HG03095 (cell line): ENCODE measurements at regions not wholly inside any gene's neighbourhood (a gene's known extent, or its start where the extent isn't known, plus 50 kb on each side); places are given as distances from the start of the nearest gene placed in this dataset.

Source experiments
- ATAC-seq: cut with Tn5 transposase; IDR thresholded peaks from one replicate; pipeline ENCODE4 v1.9.1; 2021; ENCODE audit warnings: moderate library complexity; ENCODE audit not compliant: unreplicated experiment

GRCh38 chr2:65663831-65664407 lies 231.5 kb upstream of the SPRED2 start:
- ATAC-seq, result no peak

DNA sequence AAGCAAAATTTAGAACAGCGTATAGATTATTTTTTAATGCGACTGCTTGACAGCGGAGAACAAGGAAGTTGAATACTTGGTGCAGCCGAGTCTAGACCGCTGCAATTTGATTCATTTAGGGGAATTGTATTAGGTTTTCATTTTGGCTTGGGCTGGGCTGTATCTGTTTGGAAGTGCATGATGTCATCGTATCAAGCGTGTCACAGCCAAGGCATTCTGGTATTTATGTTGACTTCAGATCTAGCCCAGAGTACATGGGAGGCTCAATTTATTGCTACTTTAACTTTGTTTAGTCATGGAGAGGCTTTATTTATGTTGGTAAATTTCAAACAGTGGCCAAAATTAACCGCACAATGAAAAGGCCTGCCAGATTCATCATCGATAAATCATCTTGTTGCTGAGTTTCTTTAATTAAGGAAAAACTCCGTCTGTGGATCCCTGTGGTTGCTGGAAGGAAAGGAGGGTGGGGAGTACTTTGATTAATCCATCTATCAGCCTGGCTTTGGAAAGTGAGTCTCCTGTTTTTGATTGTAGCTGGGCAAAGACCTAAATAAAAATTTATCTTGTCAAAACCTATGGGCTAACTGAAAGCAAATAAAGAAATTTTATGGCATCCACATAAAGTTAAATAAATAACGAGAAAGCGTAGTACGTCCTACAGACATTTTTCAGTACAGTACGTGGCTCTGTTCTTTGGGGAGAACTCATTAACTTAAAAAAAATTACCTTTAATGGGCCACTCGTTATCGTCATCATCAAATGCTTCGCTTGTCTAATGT lies 230.4 kb upstream of the SPRED2 start:
- no peak for ATAC-seq

- no peak for ATAC-seq
Measured at GRCh38 chr2:65661980-65662653, 229.7 kb upstream of the SPRED2 start.

DNA sequence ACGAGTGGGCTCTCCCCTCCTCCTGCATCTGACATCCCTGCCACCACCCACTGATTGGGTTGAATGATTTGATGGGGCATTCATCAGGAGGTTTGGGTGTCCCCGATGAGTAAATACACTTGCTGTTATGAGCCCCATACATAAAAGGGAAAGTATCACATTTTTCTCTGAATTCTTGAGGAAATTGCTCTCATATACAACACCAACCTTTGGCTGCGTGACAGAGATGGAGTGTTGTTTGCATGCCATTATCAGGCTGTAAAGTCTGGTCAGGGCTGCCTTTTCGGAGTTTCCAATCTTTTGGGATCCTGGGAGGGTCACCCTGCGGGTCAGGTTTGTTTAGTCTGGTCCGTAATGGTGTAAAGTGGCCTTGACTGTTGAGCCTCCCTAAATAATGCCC lies 227.9 kb upstream of the SPRED2 start:
- no peak for ATAC-seq

- ATAC-seq, result no peak
Measured at GRCh38 chr2:65658881-65659280, 226.5 kb upstream of the SPRED2 start.

- no peak for ATAC-seq
Measured at GRCh38 chr2:65658266-65658665, 225.9 kb upstream of the SPRED2 start.

DNA sequence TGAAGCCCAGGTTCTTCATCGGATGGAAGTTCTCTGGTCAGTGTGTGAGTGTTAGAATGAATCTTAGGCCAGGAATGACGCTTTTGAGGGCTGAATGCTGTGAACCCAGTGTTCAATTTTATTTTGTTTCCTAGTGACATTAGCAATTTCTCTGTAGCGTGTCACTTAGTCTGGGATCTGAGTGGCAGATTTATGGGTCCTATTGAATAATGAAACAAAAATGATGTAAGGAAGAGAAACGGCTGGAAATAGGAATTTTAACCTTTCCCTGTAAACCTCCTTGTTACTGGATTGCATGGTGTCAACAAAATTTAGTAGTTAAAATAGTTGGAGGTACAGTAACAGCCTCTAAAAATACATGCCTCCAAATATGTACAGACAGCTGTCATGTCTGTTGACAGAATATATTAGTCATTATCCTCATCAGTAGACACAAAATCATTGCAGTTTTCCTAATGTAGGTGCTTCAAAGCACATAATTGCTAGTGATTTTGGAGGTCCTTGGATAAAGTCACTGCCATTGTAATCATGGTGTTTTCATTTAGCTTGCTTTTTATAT lies 223.8 kb upstream of the SPRED2 start:
- ATAC-seq, result no peak

DNA sequence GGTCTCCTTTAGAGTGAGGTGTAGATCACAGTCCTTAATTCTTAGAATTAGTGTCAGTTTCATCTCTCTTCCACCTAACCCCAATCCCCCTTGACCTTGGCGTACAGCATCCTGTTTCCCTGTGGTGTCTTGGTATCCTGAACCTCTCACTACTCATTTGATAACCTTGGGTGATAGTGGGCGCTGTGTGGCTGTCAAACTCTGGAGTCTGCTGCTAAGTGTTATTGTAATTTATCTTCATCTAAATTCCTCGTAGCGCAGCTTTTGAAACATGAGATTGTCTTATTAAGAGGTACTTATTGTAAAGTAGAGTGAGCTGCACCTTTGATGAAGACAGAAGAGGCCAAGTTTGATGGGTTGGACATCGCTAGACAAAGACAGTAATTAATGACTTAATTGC lies 222.6 kb upstream of the SPRED2 start:
- no peak for ATAC-seq

DNA sequence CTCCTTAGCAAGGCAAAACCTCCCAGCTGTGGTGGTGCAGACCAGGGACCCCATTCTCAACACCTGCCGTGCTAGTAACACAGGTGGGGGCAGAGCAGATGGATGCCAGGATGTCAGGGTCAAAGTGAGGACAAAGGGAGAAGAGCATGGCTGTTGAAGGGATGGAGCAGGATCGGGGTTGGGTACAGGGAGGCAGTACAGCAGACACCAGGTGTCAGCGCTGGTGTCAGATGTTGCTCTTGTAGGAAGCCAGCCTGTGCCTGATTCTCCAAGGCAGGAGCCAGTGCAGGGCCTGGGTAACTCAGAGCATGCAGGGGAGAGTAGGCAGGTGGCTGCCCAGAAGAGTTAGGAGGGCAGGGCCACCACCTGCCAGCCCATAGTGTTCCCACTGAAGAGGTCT lies 222.1 kb upstream of the SPRED2 start:
- no peak for ATAC-seq

GRCh38 chr2:65652066-65652465 lies 219.7 kb upstream of the SPRED2 start:
- no peak for ATAC-seq

- no peak for ATAC-seq
Measured at GRCh38 chr2:65649811-65650589, 217.6 kb upstream of the SPRED2 start.

- ATAC-seq, result no peak
Measured at GRCh38 chr2:65647249-65647842, 214.9 kb upstream of the SPRED2 start.

DNA sequence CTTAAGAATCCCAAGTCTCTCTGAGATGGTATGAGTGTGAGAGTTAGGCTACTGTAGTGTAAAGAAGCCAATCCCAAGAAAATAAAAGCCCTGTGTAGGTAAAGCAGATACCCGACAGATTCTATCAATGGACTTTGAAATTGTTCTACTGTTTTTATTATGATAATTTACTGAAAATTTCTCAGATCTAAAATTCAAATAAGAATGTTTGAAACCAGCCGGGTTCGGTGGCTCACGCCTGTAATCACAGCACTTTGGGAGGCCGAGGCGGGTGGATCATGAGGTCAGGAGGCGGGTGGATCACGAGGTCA lies 208.3 kb upstream of the SPRED2 start:
- no peak for ATAC-seq

- no peak for ATAC-seq
Measured at GRCh38 chr2:65639156-65639864, 206.9 kb upstream of the SPRED2 start.

GRCh38 chr2:65638443-65638842 lies 206.0 kb upstream of the SPRED2 start:
- no peak for ATAC-seq

DNA sequence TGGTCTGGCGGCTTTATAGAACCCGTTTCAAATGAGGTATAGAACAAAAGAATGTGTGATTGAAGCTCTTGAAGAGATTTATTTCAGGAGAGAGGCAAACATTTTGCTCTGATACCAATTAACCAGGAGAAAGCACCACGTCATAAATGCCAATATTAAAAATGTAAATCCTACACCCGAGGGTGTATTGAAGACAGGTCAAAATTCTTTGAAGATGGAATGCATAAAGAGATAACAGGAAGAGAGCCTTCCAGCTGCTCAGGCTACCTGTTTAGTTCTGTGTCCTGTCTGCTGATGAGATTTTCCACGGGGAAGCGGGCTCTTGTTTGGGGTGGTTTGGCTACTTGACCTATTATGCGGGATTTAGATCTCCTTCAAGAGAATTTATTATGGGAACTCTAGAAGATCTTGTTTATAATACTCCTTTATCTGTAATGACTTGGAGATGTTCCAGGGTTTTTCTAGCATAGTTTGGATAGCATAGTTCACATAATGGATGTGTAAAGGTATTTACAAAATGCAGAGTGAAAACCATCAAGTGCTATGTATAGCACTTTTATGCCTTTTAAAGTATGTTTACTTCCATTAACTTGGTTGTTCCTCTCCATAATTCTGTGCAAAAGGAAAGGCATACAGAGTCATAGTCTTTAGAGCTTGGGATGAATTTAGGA lies 204.5 kb upstream of the SPRED2 start:
- ATAC-seq, result no peak

- no peak for ATAC-seq
Measured at GRCh38 chr2:65636024-65636423, 203.6 kb upstream of the SPRED2 start.

- ATAC-seq, result no peak
Measured at GRCh38 chr2:65634304-65634703, 201.9 kb upstream of the SPRED2 start.

DNA sequence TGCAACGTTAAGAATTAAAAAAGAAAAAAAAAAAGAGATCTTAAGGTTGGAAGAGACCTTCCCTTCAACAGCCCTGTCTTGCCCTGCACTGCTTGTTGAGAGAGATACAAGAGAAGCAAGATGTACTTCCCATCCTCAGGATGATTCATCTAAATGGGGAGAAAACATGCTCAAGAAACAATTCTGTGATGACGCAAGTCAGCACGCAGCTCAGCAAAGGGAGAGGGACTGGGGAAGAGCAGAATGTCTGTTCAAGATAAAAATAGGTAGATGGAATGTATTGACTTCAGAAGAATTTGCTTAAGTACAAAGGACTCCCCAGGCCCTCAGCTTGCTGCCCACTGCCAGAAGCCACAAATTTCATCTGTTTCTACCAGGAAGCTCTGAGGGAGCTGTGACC lies 198.2 kb upstream of the SPRED2 start:
- ATAC-seq, result no peak

DNA sequence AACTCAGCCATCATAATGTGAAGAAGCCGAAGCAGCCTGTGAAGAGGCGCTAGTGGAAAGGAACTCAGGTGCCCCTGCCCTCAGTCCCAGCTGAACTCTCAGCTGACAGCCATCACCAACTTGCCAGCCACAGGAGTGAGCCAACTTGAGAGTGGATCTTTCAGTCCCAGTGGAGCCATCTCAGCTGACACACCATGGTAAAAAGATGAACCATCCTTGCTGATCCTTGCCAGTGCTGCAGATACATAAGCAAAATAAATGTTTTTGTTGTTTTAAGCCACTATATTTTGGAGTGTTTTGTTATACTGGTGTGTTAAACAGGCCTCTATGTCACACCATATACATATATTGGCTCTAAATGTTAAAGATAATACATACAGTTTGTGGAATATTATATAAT lies 195.8 kb upstream of the SPRED2 start:
- no peak for ATAC-seq
